ES-I3 (cell line): ENCODE measurements at regions not wholly inside any gene's neighbourhood (a gene's known extent, or its start where the extent isn't known, plus 50 kb on each side); places are given as distances from the start of the nearest gene placed in this dataset.

Source experiments
- H3K36me3 ChIP-seq: 2 replicates; pipeline ENCODE4 v1.6.1; 2013; ENCODE audit warnings: mild to moderate bottlenecking, low read length, control low read depth, moderate library complexity; ENCODE audit not compliant: insufficient read depth
- H3K4me1 ChIP-seq: 2 replicates; pipeline ENCODE4 v1.6.1; 2013; ENCODE audit warnings: mild to moderate bottlenecking, control low read depth, low read length; ENCODE audit not compliant: insufficient read depth
- H3K9ac ChIP-seq: 2 replicates; pipeline ENCODE4 v1.6.1; 2013; ENCODE audit warnings: low read depth, mild to moderate bottlenecking, low read length, moderate library complexity
- H3K9me3 ChIP-seq: 2 replicates; pipeline ENCODE4 v1.6.1; 2013; ENCODE audit warnings: mild to moderate bottlenecking, low read length, moderate library complexity; ENCODE audit not compliant: control insufficient read depth, insufficient read depth

DNA sequence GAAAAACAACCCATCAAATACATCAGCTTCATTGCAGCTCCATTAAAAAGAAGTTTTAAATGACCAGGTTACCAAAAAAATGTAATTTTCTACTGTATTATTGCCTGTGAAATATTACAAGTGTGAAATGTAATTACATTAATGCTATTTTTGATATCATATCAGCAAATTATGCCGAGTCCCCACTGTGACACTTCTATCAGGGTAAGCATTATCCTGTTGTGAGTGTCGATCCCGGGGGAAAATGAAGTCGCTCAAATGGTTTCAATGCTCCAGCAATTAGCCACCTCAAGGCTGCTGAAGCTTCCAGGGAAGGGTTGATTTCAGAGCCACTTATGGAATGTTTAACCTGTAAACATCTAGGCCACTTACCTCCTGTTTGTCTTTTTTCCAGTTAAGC is 70.4 kb downstream of the RCN1 start:
- no peaks in the 10 kb centered on the region for H3K36me3 ChIP-seq
- H3K4me1 ChIP-seq, result no peaks in the 10 kb centered on the region
- H3K9ac ChIP-seq, result no peak overlapping the region
- H3K9me3 ChIP-seq, result no peaks in the 10 kb centered on the region

DNA sequence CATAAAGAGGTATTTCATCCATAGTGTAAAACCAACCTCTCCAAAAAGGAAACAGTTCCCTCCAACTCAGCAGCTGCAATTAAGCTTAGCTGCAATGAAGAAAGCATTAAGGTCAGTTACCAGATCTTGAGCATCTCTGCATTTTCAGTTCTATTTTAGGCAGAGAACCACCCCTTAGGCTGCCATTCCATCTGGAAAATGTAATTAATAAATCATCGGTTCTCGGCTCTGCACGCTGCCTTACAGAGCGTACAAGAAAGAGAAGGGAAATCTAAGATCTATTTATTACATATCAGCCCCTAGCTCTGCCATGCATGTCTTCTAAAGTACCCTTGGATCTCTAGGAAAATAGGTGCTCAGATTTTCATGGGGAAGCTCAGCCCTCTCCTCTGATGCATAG is 71.5 kb downstream of the RCN1 start:
- Histone ChIP-seq H3K4me1 (no peaks in the 10 kb centered on the region), H3K9ac (no peak overlapping the region), H3K9me3 (no peaks in the 10 kb centered on the region), H3K36me3 (no peaks in the 10 kb centered on the region)

DNA sequence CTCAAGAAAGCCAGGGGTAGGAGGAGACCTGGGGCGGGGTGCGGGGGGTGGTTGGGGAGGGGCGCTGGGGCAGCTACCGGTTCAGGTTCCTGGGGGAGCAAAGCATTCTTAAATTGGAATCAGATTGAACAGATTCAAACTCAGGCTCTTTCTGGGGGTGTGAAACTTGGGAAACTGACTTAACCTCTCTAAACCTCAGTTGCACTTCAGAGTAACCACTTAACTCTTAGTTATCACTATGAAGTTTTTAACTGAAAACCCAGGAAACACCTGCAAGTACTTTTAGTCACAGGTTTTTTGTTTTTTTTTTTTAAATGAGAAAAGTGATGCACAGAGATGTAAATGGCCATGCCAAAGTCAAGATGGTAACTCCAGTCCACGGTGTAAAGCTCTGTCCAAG is 72.0 kb downstream of the RCN1 start:
- H3K9me3 ChIP-seq, result no peaks in the 10 kb centered on the region
- H3K9ac ChIP-seq, result no peak overlapping the region
- no peaks in the 10 kb centered on the region for H3K36me3 ChIP-seq
- no peaks in the 10 kb centered on the region for H3K4me1 ChIP-seq

DNA sequence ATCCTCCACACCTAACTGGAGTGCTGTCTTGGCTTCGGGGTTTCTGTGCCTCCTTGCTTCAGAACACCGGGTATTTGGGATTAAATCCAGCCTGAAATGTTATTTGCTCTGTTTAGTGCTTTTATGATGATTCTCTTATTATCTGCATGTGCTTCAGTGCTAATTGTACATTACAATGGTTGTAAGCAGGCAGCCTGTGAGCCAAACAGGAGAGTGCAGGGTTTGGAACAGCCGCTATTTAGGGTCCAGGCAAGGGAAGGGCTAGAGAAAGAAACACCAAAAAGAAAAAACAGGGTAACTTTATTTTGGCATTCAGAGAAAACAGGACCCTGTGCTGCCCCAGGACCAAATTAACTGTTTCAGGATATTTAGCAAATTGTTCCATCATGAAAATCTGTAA is 72.7 kb downstream of the RCN1 start:
- no peaks in the 10 kb centered on the region for H3K9me3 ChIP-seq
- no peaks in the 10 kb centered on the region for H3K4me1 ChIP-seq
- no peaks in the 10 kb centered on the region for H3K36me3 ChIP-seq
- H3K9ac ChIP-seq, result no peak overlapping the region

DNA sequence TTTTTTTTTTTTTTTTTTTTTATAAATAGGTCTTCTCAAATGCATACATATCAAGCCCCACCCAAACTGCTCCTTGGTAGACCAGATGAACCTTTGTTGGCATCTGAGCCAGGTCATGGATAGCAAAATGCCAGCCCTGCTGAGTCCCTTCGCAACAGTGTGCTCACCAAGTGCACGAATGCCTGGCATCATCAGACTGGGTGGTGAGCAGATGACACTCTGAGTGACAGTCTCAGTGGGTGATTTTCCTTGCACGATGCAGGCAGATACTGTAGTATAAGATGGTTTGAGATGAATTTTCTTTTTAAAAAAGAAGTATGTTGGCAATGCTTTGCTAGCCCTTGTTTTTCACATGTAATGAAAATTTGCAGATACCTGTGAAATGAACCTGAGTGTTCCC is 74.0 kb downstream of the RCN1 start:
- H3K9ac ChIP-seq, result no peak overlapping the region
- H3K36me3 ChIP-seq, result no peaks in the 10 kb centered on the region
- no peaks in the 10 kb centered on the region for H3K4me1 ChIP-seq
- H3K9me3 ChIP-seq, result no peaks in the 10 kb centered on the region

DNA sequence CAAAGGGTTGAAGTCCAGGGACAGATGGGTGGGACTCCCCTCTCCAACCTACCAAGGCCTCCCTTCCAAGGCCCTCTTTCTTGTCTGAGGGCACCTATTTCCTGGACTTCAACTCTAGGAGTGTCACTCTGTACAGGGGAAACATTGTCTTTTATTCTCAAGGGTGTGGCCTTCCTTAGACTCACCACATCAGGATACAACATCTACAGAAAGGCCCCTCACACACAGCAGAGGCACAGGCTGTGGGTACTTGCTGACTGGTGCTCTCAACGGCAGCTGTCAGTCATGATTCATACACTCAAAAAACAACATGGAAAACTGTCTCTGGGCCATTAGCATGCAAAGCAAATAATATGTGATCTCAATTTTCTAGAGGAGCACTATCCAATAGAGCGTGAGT is 78.0 kb downstream of the RCN1 start:
- Histone ChIP-seq H3K9me3 (no peaks in the 10 kb centered on the region), H3K9ac (no peak overlapping the region), H3K4me1 (no peaks in the 10 kb centered on the region), H3K36me3 (no peaks in the 10 kb centered on the region)

DNA sequence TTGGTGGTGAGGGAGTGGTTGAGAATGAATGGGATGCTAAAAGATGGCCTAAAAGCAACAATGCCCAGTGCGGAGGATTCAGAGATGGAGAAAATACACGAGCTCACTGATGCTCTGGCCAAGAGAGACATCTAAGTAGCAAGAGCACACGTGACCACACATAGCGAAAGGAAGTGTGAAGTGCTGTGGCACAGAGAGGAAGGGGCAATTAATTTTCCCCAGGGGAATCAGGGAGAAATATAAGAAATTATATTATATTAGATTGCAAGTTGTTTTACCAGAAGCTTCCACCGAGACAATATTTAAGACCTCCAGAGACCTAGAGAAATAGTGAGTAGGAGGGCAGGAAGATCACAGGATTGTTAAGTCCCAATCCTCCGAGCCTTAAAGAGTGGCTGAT is 80.6 kb downstream of the RCN1 start:
- Histone ChIP-seq H3K9me3 (no peaks in the 10 kb centered on the region), H3K36me3 (no peaks in the 10 kb centered on the region), H3K4me1 (no peaks in the 10 kb centered on the region), H3K9ac (no peak overlapping the region)

DNA sequence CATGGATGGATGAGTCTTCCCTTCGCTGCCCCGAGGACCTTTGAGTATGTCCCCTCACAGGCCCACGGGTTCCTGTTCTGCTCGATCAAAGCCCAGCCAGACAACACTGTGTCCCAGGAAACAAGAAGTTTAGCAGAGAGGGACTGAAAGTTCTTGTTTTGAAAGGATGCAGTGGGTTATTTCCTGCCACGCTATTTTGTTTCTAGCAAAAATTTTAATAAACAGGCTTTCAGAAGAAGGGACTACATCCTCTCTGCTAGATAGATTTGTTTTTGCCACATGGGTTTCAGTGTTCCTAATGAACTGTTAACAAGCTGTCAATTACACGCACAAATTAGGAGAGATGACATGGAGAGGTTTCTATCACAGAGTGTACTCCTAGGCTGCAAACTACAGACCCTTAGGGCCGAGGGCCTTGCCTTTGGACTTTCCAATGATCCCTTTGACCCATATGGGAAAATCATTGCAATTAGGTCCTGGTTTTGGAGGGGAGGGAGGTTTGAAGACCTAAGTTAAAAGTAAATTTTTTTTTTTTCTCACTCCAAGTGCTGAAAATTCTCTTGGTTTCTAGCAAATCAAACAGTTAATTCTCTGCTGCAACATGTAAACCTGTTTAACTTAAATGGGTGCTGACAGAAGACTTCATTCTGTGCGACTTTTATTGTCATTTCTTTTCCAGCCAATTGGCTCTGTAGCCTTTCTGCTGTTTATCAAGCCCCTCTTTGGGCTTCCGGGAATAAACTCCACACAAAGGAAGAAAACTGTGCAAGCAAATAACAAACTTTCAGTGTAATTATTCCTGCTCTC is 81.4 kb downstream of the RCN1 start:
- Histone ChIP-seq H3K9me3 (no peaks in the 10 kb centered on the region), H3K4me1 (no peaks in the 10 kb centered on the region), H3K36me3 (no peaks in the 10 kb centered on the region), H3K9ac (no peak overlapping the region)

DNA sequence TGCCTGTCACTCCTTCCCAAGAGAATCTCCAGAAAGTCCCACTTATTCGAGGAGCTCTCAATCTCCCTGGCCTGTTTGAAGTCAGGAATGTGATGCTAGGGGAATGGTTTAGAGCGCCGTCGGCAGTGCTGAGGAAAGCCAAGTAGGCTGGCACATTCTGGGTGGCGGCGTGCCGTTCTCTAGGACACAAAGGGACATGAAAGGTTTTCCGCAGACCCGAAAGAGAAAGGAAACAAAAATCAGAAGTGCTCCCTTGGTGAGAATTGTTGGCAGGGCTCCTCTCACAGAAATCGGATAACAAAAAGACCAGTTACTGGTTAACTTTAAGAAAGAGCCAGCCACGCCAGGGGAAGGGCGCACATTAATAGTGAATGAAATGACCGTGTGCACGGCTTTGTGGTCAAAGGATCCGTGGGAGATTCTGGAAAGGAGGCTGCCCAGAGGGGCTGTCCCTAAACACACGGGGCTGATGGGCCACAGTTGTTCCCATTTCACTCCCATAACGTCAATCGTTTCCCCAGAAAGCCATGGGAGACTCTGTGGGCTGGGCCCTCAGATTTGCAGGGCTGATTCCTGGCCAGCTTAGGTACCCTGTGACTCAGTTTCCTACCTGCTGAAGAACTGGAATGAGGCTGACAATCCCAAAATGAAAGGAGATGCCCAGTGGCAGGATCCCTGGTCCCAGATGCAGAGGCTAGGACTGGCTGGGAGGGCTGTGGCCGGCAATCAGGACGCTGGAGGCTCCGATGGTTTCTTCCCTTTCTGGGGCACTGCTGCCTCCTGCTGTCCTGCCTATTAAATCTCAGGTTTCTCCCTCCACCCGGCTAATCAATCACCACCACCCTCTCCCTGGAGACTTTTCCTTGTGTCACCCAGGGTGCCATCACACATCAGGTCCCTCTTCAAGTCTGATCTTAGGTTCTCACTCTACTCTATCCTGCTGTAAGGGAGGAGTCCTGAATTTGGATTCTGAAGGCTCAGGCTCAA is 82.3 kb downstream of the RCN1 start:
- H3K9ac ChIP-seq, result no peak overlapping the region
- no peaks in the 10 kb centered on the region for H3K36me3 ChIP-seq
- H3K9me3 ChIP-seq, result no peaks in the 10 kb centered on the region
- no peaks in the 10 kb centered on the region for H3K4me1 ChIP-seq

DNA sequence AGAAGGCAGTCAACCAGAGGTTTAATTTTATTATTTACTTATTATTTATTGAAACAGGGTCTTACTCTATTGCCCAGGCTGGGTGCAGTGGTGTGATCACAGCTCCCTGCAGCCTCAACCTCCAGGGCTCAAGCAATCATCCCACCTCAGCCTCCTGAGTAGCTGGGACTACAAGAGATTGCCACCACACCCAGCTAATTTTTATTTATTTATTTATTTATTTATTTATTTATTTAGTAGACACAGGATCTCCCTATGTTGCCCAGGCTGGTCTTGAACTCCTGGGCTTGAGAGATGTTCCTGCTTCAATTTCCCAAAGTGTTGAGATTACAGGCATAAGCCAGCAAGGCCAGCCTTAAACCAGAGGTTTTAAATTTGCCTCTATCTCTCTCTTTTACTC is 83.1 kb downstream of the RCN1 start:
- no peaks in the 10 kb centered on the region for H3K9me3 ChIP-seq
- H3K9ac ChIP-seq, result no peak overlapping the region
- no peaks in the 10 kb centered on the region for H3K36me3 ChIP-seq
- no peaks in the 10 kb centered on the region for H3K4me1 ChIP-seq

DNA sequence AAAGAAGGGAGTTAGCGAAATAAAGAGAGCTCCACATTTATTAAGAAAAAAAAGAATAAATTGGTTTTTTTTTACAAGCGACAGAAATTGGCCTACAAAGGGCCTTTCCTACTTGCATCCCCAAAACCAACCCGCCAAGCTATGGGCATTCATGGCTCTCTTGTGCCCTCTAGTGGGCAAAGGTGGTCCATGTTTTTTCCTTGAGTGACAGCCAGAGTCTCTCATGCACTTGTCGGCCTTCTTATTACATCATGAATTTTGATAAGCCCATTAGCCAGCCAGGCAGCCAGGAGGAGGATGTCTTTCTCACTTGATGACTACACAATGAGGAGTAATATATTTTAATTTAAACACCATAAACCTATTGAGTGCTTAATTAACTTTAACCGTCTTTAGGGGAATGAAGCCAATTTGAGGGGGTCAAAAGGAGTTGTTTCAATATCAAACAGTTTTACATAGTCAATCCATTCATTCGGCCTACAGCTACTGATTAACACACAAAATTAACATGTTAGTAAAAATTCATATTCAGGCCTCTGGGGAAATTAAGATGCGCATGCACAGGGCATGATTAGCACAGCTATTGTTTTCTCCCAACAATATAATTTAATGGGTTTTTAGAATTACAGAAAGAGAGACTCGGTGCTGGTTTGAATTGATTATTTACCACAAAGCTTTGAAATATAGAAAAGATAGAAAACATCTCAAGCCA is 85.5 kb downstream of the RCN1 start:
- Histone ChIP-seq H3K36me3 (no peaks in the 10 kb centered on the region), H3K4me1 (no peaks in the 10 kb centered on the region), H3K9ac (no peak overlapping the region), H3K9me3 (no peaks in the 10 kb centered on the region)

DNA sequence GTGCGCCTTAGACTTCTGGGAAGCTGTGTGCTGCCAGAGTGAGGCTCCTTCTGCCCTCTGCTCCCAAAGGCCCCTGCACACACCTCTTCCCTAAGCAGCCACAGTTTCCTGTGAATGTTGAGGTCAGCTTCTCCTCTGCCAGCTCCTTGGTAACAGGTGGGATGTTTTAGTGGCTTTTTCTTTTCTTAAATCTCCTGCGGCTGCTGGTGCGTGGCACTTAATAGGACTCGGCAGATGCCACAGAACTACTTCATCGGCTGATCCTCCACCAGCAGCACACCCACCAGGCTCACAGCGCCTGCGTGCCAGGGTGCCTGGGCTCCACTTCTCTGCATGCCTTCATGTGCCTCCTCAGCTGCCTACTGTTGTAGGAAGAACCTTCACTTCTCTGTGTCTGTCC is 87.8 kb downstream of the RCN1 start:
- H3K36me3 ChIP-seq, result no peaks in the 10 kb centered on the region
- no peak overlapping the region for H3K9ac ChIP-seq
- H3K4me1 ChIP-seq, result no peaks in the 10 kb centered on the region
- no peaks in the 10 kb centered on the region for H3K9me3 ChIP-seq

DNA sequence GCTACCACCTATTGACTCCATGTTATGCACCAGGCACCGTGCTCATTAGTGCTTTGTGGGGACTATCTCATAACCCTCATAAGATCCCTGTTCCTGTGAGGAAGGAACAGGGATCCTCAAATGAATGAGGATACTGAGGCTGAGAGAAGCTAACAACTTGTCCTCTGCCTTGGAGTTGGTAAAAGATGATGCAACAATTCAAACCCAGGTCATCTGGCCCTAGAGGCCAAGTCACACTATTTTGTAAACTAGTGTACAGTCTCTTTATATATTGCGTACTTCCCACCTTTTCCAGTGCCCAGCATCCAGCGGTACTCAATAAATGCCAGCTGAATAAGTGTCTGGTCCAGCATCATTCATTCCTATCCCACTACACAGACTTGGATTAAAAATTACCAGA is 92.6 kb downstream of the RCN1 start:
- Histone ChIP-seq H3K9me3 (no peaks in the 10 kb centered on the region), H3K4me1 (no peaks in the 10 kb centered on the region), H3K36me3 (no peaks in the 10 kb centered on the region), H3K9ac (no peak overlapping the region)

DNA sequence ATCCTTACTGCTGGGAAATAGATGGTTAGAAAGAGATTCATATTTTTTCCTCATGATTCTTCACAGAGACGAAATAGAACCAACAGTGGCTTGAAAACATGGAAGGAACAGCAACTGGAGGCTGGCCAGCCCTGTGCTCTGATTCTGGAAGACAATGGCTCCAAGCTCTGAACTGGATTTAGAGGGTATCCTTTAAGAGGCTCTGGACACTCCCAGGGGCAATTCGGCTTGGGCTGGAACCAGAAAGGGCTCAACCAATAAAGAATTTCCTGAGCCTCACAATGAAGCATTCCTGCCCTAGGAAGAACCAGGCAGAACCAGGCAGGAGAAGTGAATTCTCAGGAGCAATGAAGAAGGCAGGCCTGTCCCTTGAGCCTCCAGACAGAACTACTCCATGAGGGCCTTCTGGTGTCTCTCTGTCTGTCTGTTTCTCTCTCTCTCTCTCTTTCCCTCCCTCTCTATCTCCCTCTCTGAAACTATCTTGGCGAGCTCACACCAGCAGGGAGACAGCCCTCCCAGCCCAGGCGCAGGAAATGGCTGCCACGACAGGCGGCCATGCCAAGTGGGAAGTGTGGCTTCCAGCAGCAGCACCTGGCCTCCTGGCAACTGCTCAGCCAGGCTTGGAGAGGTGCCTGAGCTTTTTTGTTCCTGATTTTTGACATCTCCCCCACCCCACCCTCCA is 93.3 kb downstream of the RCN1 start:
- no peaks in the 10 kb centered on the region for H3K4me1 ChIP-seq
- no peaks in the 10 kb centered on the region for H3K9me3 ChIP-seq
- H3K36me3 ChIP-seq, result no peaks in the 10 kb centered on the region
- no peak overlapping the region for H3K9ac ChIP-seq
